ENCODE measurements at regions not wholly inside any gene's neighbourhood (a gene's known extent, or its start where the extent isn't known, plus 50 kb on each side); places are given as distances from the start of the nearest gene placed in this dataset.

GRCh38 chr14:89660166-89660565 lies 243.1 kb upstream of the FOXN3 start:
- DNase-seq, result no peak

GRCh38 chr14:89658977-89659670 lies 242.1 kb upstream of the FOXN3 start:
- DNase-seq, result no peak

GRCh38 chr14:89657014-89657413 lies 240.0 kb upstream of the FOXN3 start:
- no peak for DNase-seq

- DNase-seq, result no peak
Measured at GRCh38 chr14:89654998-89655397, 238.0 kb upstream of the FOXN3 start.

GRCh38 chr14:89652352-89652751 lies 235.3 kb upstream of the FOXN3 start:
- no peak for DNase-seq

- DNase-seq, result no peak
Measured at GRCh38 chr14:89651805-89652204, 234.8 kb upstream of the FOXN3 start.

GRCh38 chr14:89650077-89650978 lies 233.3 kb upstream of the FOXN3 start:
- DNase-seq, result no peak

GRCh38 chr14:89649451-89650075 lies 232.5 kb upstream of the FOXN3 start:
- DNase-seq, result no peak

GRCh38 chr14:89648924-89649323 lies 231.9 kb upstream of the FOXN3 start:
- DNase-seq, result no peak

GRCh38 chr14:89648510-89648909 lies 231.5 kb upstream of the FOXN3 start:
- DNase-seq, result no peak

- DNase-seq, result no peak
Measured at GRCh38 chr14:89646971-89647370, 229.9 kb upstream of the FOXN3 start.

GRCh38 chr14:89644641-89645040 lies 227.6 kb upstream of the FOXN3 start:
- no peak for DNase-seq

- DNase-seq, result no peak
Measured at GRCh38 chr14:89641495-89642175, 224.6 kb upstream of the FOXN3 start.

GRCh38 chr14:89640141-89640540 lies 223.1 kb upstream of the FOXN3 start:
- DNase-seq, result no peak

- DNase-seq, result no peak
Measured at GRCh38 chr14:89639687-89640086, 222.7 kb upstream of the FOXN3 start.

- no peak for DNase-seq
Measured at GRCh38 chr14:89638891-89639290, 221.9 kb upstream of the FOXN3 start.

- DNase-seq, result no peak
Measured at GRCh38 chr14:89637581-89637980, 220.5 kb upstream of the FOXN3 start.

GRCh38 chr14:89635615-89636014 lies 218.6 kb upstream of the FOXN3 start:
- DNase-seq, result no peak

- DNase-seq, result no peak
Measured at GRCh38 chr14:89634037-89634436, 217.0 kb upstream of the FOXN3 start.

GRCh38 chr14:89630101-89630829 lies 213.2 kb upstream of the FOXN3 start:
- no peak for DNase-seq

GRCh38 chr14:89629383-89629782 lies 212.3 kb upstream of the FOXN3 start:
- DNase-seq, result no peak

GRCh38 chr14:89628521-89628920 lies 211.5 kb upstream of the FOXN3 start:
- DNase-seq, result no peak
